ENCODE measurements at regions not wholly inside any gene's neighbourhood (a gene's known extent, or its start where the extent isn't known, plus 50 kb on each side); places are given as distances from the start of the nearest gene placed in this dataset.

GRCh38 chr4:27276307-27277073 is 415.8 kb downstream of the STIM2 start:
- TF ChIP-seq EZH2 (IDR thresholded peaks at IDR 0.05; ENCODE audit: insufficient read depth, low read length) (no peak), CTCF (IDR thresholded peaks at IDR 0.05; ENCODE audit: insufficient read depth, low read depth, low read length) (no peak)

Measured in astrocyte (in vitro differentiated cells and primary cell).